Fibroblast of lung (primary cell): ENCODE measurements at regions not wholly inside any gene's neighbourhood (a gene's known extent, or its start where the extent isn't known, plus 50 kb on each side); places are given as distances from the start of the nearest gene placed in this dataset.

ENCODE experiments used
- EZH2 ChIP-seq: IDR thresholded peaks from 2 replicates; pipeline ENCODE4 v1.5.1; 2012; ENCODE audit warnings: low read length, control low read depth, mild to moderate bottlenecking; ENCODE audit errors: missing control alignments
- TF ChIP-seq, protein P1 (sequence below), 2 donors: IDR thresholded peaks in 1 of 2; conservative IDR thresholded peaks in 1 of 2; 1 replicate in 1 of 2; 2 replicates in 1 of 2; pipeline ENCODE4 v1.5.1; 2011 to 2012; ENCODE audit warnings: low read length in 2 of 2, control low read depth in 1 of 2, inconsistent platforms in 1 of 2, low read depth in 1 of 2, mild to moderate bottlenecking in 1 of 2

DNA sequence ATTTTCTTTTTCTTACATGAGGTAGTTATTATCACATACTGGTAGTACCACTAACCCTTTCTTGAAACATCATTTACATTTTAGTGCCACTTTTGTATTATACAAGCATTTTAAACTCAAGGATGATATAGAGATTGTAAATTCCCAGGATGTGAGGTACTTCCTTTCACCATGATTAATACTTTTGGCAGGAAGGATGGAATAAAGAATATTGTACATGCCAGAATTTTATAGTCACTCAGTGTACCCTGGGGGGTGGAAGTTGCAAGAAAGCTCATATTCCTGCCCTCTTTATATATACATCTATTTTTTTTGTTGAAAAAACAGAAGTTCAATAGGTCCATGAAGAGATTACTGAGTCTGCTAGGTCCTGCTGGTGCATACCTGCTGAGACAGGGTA is 141.0 kb upstream of the PLSCR5 start:
- TF ChIP-seq, protein P1, sequence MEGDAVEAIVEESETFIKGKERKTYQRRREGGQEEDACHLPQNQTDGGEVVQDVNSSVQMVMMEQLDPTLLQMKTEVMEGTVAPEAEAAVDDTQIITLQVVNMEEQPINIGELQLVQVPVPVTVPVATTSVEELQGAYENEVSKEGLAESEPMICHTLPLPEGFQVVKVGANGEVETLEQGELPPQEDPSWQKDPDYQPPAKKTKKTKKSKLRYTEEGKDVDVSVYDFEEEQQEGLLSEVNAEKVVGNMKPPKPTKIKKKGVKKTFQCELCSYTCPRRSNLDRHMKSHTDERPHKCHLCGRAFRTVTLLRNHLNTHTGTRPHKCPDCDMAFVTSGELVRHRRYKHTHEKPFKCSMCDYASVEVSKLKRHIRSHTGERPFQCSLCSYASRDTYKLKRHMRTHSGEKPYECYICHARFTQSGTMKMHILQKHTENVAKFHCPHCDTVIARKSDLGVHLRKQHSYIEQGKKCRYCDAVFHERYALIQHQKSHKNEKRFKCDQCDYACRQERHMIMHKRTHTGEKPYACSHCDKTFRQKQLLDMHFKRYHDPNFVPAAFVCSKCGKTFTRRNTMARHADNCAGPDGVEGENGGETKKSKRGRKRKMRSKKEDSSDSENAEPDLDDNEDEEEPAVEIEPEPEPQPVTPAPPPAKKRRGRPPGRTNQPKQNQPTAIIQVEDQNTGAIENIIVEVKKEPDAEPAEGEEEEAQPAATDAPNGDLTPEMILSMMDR (conservative IDR thresholded peaks at IDR 0.05 in 1 of 2, IDR thresholded peaks at IDR 0.05 in 1 of 2; ENCODE audit: low read depth in 1 of 2, low read length in 2 of 2): no peak
- no peak for TF ChIP-seq EZH2
